ENCODE measurements at regions not wholly inside any gene's neighbourhood (a gene's known extent, or its start where the extent isn't known, plus 50 kb on each side); places are given as distances from the start of the nearest gene placed in this dataset.
A peak's percentile ranks its signal among the peaks of the same experiment; 100 is the strongest.

DNA sequence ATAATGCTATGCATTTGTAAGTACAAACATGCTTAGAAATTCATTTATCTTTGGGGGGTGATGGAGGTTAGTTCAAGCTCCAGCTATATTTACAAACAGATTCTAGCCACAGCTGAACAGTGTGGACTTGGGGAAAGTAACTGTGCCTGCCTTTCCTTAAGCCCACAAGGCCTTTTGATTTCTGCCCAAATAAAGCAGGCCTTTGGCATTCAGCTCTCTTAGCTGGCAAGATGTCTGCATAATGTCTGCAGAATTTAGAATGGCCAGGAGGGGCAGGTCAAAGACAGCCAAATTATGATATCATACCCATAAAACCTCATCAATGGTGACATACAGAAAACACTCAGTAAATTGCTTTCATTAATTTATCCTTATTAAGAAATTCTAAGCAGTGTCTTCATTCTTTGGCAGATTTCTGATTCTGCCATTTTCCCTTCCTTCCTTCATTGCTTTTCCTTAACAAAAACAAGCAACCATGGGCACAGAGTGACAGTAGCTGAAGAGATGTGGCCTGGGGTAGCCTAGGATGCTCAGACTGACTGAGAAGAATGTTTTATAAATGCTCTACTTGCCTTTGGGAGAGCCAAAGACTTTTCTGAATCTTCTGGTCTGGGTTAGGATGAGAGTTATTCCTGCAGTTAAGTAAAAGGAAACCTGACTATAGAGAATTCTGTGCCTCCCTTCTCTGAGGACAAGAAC lies 538.7 kb upstream of the NR3C2 start:
- peaks cover 0 to 12% (median 7%) of the 10 kb centered on the region in 7 donors for H3K9me3 Mint-ChIP-seq
- H3K27me3 Mint-ChIP-seq, result no peaks in the 10 kb centered on the region
- H3K4me1 Mint-ChIP-seq, result peaks cover 4 to 14% (median 6%) of the 10 kb centered on the region in 3 donors
- DNase-seq (no peak), ATAC-seq (ENCODE audit: low read depth in 2 of 2) (no peak)
- peak overlapping the region in 2 of 6 donors; percentile 27 to 69 for H3K27ac Mint-ChIP-seq
- peak overlapping the region in 5 of 8 donors; percentile 19 to 74 (median 26) for H3K4me3 Mint-ChIP-seq
- H3K36me3 Mint-ChIP-seq, result peaks cover 8 to 9% of the 10 kb centered on the region in 2 donors

DNA sequence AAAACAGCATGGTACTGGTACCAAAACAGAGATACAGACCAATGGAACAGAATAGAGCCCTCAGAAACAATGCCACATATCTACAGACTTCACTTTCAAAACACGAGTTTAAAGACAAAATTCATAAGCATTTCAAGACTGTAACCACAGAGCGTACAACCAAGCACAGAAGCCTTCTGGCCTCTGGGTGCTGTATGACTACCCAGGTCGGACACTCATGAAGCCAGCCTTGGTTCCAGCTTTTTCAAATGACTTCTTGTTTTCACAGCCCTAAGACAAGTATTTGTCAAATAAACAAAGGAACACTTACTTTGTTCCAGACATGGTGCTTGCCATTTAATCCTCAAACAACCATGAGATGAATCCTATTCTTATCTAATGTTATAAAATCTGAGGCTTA lies 536.1 kb upstream of the NR3C2 start:
- Mint-ChIP-seq H3K4me1 (peaks cover 6 to 14% (median 9%) of the 10 kb centered on the region in 3 donors), H3K27ac (peak overlapping the region in 1 of 6 donors; percentile 12), H3K4me3 (no peak overlapping the region), H3K27me3 (no peaks in the 10 kb centered on the region), H3K36me3 (peaks cover 8 to 10% of the 10 kb centered on the region in 2 donors), H3K9me3 (peaks cover 0 to 12% (median 7%) of the 10 kb centered on the region in 7 donors)
- ATAC-seq (ENCODE audit: low read depth in 2 of 2) (no peak), DNase-seq (no peak)

DNA sequence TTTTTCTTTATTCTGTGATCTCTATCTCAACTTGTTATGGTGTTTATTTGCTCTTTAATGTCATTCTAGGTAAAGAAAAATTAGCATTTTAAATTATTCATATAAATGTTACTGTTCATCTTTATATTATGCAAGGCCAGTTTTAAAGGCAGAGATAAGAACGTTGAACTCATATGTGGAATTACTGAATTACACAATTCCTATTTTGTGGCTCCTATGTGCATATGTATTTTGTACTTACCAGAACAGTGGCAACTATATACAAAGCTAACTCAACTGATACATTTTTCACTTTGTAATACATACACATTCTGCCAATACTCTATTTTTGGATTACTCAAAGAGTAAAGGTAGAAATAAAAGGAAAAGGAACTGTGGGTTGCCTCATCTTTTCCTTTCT lies 533.2 kb upstream of the NR3C2 start:
- H3K4me3 Mint-ChIP-seq, result no peak overlapping the region
- peaks cover 13 to 16% (median 15%) of the 10 kb centered on the region in 3 donors for H3K4me1 Mint-ChIP-seq
- H3K27me3 Mint-ChIP-seq, result no peaks in the 10 kb centered on the region
- H3K9me3 Mint-ChIP-seq, result peaks cover 0 to 17% (median 7%) of the 10 kb centered on the region in 7 donors
- peaks cover 2 to 13% of the 10 kb centered on the region in 2 donors for H3K36me3 Mint-ChIP-seq
- DNase-seq, result no peak
- no peak overlapping the region for H3K27ac Mint-ChIP-seq
- no peak for ATAC-seq (ENCODE audit: low read depth in 2 of 2)

DNA sequence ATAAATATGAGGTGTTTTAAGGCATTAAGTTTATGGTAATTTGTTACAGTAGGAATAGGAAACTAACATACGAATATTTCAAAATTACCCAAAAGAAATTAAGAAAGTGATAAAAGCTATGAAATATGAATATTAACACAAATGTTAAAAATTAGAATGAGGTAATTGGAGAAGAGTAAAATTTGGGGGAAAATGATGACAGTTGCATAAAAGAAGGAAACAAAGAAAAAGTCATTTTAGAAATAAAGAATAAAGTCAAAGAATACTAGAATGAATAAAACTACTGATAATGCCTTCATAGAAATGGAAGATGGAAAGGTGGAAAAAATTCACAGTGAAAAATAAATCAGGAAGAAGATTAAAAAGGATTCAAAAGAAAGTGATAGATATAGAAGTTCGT lies 522.9 kb upstream of the NR3C2 start:
- H3K4me1 Mint-ChIP-seq, result peaks cover 0 to 9% (median 5%) of the 10 kb centered on the region in 3 donors
- H3K27me3 Mint-ChIP-seq, result peaks cover 0 to 14% (median 11%) of the 10 kb centered on the region in 3 donors
- H3K9me3 Mint-ChIP-seq, result peaks cover 0 to 4% (median 0%) of the 10 kb centered on the region in 7 donors
- no peaks in the 10 kb centered on the region for H3K36me3 Mint-ChIP-seq
- H3K4me3 Mint-ChIP-seq, result no peak overlapping the region
- ATAC-seq (ENCODE audit: low read depth in 2 of 2) (no peak), DNase-seq (no peak)
- H3K27ac Mint-ChIP-seq, result no peak overlapping the region

DNA sequence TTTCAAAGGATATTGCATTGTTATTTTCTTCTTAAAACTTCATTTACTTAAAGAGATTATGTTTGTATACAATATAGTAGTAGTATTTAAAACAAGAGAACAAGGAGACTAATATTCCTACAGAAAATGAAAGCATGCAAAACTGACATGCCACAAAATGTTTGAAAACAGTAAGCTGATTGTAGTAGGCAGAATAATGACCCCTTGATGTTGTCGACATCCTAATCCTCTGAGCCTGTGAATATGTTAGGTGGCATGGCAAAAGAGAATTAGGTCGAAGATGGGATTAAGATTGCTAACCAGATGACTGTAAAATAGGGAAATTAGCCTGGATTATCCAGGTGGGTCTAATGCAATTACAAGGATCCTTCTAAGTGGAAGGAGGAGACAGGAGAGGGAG lies 522.2 kb upstream of the NR3C2 start:
- DNase-seq, result no peak
- H3K4me1 Mint-ChIP-seq, result peaks cover 0 to 9% (median 5%) of the 10 kb centered on the region in 3 donors
- no peak overlapping the region for H3K4me3 Mint-ChIP-seq
- no peaks in the 10 kb centered on the region for H3K36me3 Mint-ChIP-seq
- H3K27ac Mint-ChIP-seq, result no peak overlapping the region
- peaks cover 0 to 14% (median 11%) of the 10 kb centered on the region in 3 donors for H3K27me3 Mint-ChIP-seq
- H3K9me3 Mint-ChIP-seq, result peaks cover 0 to 4% (median 0%) of the 10 kb centered on the region in 7 donors
- no peak for ATAC-seq (ENCODE audit: low read depth in 2 of 2)

DNA sequence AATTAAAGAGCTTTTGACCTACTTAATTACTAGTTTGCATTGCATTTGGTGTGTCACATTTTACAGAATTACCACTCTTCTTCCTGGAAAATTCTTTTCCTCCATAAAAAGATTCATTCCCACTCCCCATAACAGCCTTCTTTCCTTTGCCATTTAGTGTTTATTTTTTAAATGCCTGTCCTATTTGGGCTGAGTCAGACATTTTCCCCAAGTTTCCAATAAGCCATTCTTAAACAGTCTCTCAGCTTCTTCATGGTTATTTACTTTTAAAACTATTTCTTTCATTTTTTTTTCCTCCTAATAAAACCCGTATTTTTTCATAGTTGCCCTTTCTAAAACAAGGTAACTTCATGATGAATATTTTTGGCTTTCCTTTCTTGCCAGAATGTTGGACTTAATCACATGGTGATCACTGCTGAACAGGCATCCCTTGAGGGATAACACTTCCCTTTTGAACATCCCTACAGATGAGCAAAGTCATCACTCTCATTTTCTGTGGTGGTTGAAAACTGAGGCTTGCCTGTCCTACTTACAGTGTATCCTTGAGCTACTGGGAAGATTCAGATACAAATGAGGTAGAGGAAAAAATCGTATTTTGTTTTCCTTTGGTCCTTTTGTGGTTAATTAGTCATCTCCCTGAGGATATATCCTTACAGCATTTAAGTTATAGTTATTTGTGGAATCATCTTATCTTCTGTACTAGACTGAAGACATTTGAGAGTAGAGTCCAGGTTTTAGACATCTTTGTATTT lies 520.5 kb upstream of the NR3C2 start:
- Mint-ChIP-seq H3K36me3 (no peaks in the 10 kb centered on the region), H3K27ac (no peak overlapping the region), H3K4me1 (peaks cover 0 to 3% (median 0%) of the 10 kb centered on the region in 3 donors), H3K27me3 (peaks cover 0 to 14% (median 11%) of the 10 kb centered on the region in 3 donors), H3K9me3 (peaks cover 0 to 4% (median 0%) of the 10 kb centered on the region in 7 donors), H3K4me3 (no peak overlapping the region)
- no peak for DNase-seq
- no peak for ATAC-seq (ENCODE audit: low read depth in 2 of 2)

DNA sequence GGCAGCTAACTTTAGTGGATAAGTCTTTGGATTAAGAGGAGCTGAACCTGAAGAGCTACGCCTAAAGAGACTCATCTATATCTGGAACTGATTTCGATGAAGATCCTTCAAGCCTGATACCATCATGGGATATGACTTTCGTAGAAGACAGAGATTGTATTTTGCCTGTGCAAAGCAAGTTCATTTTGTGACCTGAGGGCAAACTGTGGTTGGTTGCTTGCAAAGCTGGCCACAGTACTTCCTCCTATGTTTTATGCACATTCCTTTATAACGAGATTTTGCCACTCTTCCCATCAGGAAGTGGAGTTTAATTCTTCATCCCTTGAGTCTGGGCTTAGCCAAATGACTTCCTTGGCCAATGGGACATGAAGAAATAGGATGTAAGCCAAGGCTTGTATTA lies 519.3 kb upstream of the NR3C2 start:
- Mint-ChIP-seq H3K27ac (no peak overlapping the region), H3K4me1 (no peaks in the 10 kb centered on the region)

DNA sequence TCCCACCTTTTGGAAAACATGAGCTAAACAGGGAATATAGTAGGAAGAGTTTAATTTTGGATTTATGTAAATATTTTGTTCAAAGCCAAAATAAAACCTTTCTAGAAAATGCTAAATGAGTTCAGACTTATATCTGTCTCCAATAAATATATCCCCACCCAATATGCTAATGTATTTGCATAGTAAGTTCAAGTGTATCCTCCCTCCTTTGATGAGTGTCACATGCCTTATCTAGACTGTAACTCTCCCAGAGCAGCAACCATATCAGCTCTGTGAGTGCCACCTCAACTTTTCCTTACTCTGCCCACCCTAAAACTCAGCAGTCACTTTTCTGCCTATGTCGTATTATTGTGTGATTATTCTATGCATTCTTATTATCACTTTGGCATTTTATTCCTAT lies 516.1 kb upstream of the NR3C2 start:
- H3K36me3 Mint-ChIP-seq, result no peaks in the 10 kb centered on the region
- no peaks in the 10 kb centered on the region for H3K4me1 Mint-ChIP-seq
- H3K9me3 Mint-ChIP-seq, result peaks cover 0 to 4% (median 0%) of the 10 kb centered on the region in 7 donors
- no peak overlapping the region for H3K27ac Mint-ChIP-seq
- H3K4me3 Mint-ChIP-seq, result no peak overlapping the region
- DNase-seq (no peak), ATAC-seq (ENCODE audit: low read depth in 2 of 2) (no peak)
- H3K27me3 Mint-ChIP-seq, result no peaks in the 10 kb centered on the region

More for the DNA sequence above, 519.3 kb upstream of the NR3C2 start:
- no peaks in the 10 kb centered on the region for H3K36me3 Mint-ChIP-seq
- ATAC-seq (ENCODE audit: low read depth in 2 of 2), result no peak
- DNase-seq, result no peak
- peaks cover 0 to 4% (median 0%) of the 10 kb centered on the region in 7 donors for H3K9me3 Mint-ChIP-seq
- H3K27me3 Mint-ChIP-seq, result peaks cover 0 to 14% (median 11%) of the 10 kb centered on the region in 3 donors
- H3K4me3 Mint-ChIP-seq, result no peak overlapping the region

DNA sequence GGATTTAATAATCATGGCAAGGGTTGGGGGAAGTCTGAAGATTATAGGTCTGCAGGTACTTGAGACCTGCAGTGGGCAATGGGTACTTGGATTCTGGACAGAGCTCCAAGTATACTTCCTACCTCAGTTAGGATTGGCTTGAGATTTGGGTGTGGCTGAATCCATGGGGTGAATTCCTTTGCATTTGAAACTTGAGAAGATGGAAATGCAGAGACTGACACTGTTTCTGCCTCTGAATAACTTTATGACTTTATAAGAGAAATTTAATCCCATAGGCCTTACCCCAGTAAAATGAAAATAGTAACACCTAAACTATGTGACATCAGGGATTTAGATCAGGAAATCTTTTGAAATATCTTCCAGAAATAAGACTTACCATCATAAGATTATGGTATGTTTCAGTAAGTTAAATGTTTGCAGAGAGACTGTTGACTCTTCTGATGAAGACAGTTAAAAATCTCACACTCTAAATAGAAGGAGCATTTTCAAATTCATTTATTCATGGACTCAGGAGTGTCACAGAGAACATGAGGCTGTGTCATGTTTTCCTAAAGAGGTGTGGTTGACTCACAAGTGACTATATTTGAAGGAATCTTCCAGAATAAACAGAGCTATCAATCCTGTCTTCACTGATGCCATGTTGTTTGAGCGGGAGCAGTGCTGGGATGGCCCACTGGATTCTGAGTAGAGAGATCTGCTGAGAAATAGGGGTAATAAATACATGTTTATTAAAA lies 513.5 kb upstream of the NR3C2 start:
- H3K9me3 Mint-ChIP-seq, result no peaks in the 10 kb centered on the region
- H3K4me3 Mint-ChIP-seq, result no peak overlapping the region
- H3K27me3 Mint-ChIP-seq, result no peaks in the 10 kb centered on the region
- no peak overlapping the region for H3K27ac Mint-ChIP-seq
- ATAC-seq (ENCODE audit: low read depth in 2 of 2) (no peak), DNase-seq (no peak)
- no peaks in the 10 kb centered on the region for H3K36me3 Mint-ChIP-seq
- no peaks in the 10 kb centered on the region for H3K4me1 Mint-ChIP-seq

DNA sequence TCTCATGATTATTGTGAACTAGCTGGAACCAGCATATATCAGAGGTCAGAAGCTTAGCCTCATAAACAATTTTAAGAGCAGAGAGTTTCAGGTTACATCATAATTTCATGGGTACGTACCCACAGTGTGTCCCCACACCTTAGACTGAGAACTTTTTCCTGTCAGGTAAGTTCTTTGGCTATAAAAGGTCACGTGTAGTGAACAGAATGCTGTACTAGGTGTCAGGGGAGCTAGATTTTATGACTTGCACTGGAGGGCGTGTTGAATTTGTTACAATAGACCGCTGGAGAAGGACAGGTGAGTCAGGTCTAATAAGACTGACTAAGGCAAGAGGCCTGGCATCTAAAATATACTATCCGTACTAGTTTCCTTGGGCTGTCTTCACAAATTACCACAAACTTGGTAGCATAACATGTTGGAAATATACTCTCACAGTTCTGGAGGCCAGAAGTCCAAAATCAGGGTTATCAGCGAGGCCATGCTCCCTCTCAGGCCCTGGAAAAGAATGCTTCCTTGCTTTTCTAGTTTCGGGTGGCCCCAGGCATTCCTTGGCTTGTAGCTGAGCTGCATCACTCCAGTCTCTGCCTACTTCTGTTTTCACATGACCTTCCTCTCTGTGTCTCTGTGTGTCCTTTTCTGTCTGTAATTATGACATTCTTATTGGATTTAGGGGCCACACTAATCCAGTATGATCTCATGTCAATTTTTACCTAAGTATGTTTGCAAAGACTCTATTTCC lies 512.0 kb upstream of the NR3C2 start:
- no peak for DNase-seq
- Mint-ChIP-seq H3K27me3 (no peaks in the 10 kb centered on the region), H3K4me3 (no peak overlapping the region), H3K9me3 (peaks cover 0 to 2% (median 0%) of the 10 kb centered on the region in 7 donors), H3K36me3 (no peaks in the 10 kb centered on the region), H3K4me1 (no peaks in the 10 kb centered on the region), H3K27ac (no peak overlapping the region)
- no peak for ATAC-seq (ENCODE audit: low read depth in 2 of 2)

DNA sequence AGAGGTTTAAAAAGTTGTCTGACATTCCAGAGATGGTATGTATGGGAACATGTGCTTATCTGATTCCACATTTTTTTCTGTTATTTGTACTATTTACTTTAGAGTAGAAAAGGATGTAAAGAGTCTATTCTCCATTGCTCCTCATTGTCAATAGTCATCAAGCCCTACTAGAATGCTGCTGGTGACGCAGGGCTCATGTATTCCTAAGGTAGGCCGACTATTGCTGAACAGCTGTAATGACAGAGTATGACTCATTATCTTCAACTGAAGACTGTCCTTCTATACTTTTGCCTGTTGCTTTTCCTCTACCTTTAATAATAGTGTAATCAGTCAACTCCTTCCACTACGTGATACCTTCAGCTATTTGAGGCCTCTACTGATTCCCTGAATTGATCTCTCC lies 509.1 kb upstream of the NR3C2 start:
- Mint-ChIP-seq H3K4me1 (no peaks in the 10 kb centered on the region), H3K27ac (no peak overlapping the region), H3K4me3 (no peak overlapping the region), H3K36me3 (no peaks in the 10 kb centered on the region), H3K9me3 (peaks cover 0 to 2% (median 0%) of the 10 kb centered on the region in 7 donors), H3K27me3 (no peaks in the 10 kb centered on the region)
- no peak for DNase-seq
- ATAC-seq (ENCODE audit: low read depth in 2 of 2), result no peak

DNA sequence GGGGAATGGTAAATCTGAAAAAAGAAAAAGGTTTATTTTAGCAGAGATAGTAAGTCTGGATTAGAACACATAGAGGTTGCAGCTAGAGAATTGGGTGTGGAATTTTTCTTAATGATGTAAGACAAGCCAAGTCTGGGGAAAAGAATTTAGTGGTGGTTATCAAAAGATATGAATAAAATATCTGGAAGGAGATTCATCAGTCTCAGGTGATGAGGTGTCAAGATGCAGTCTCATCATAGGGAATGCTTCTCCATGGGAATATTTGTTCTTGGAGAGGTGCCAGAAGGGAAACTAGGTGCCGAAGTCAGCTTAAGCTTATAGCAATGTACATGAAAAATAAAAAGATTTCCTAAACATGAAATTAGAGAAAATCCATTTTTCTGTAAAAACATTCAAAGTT lies 504.1 kb upstream of the NR3C2 start:
- Mint-ChIP-seq H3K27me3 (peaks cover 0 to 3% (median 0%) of the 10 kb centered on the region in 3 donors), H3K36me3 (peaks cover 0 to 4% of the 10 kb centered on the region in 2 donors), H3K4me1 (no peaks in the 10 kb centered on the region), H3K27ac (peak overlapping the region in 1 of 6 donors; percentile 0), H3K9me3 (peaks cover 0 to 2% (median 0%) of the 10 kb centered on the region in 7 donors), H3K4me3 (no peak overlapping the region)
- ATAC-seq (ENCODE audit: low read depth in 2 of 2), result no peak
- DNase-seq, result no peak

DNA sequence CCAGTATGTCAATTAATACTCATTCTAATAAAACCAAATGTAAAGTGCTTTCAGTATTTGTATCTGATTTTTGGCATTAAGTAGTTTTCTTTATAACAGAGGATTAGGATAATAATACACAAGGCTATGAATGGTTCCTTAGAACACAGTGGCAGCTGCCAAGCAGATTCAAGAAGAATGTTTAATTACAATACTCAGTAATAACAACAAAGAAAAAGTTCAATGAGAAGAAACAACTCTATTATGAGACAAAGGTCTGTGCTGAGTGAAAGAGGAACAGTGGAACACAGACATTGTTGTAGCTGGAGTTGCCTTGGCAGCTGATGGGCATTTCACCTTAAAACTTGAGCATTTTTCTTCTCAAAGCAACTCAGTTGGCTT lies 502.6 kb upstream of the NR3C2 start:
- Mint-ChIP-seq H3K9me3 (peaks cover 0 to 1% (median 0%) of the 10 kb centered on the region in 7 donors), H3K27me3 (peaks cover 0 to 3% (median 0%) of the 10 kb centered on the region in 3 donors), H3K4me1 (no peaks in the 10 kb centered on the region), H3K4me3 (no peak overlapping the region), H3K36me3 (peaks cover 0 to 4% of the 10 kb centered on the region in 2 donors), H3K27ac (no peak overlapping the region)
- DNase-seq, result no peak
- no peak for ATAC-seq (ENCODE audit: low read depth in 2 of 2)

Measured in naive B cell (primary cell).